Stimulated activated CD4-positive, alpha-beta T cell treated with anti-CD3 and anti-CD28 coated beads, Interleukin-2, amount 100 ng/mL, for 48 hours (primary cell): ENCODE measurements at regions not wholly inside any gene's neighbourhood (a gene's known extent, or its start where the extent isn't known, plus 50 kb on each side); places are given as distances from the start of the nearest gene placed in this dataset.
"Not testable (repeated sequence)": the region's sequence is repeated elsewhere in the genome, so short reads cannot be mapped to it uniquely, and the experiment has no call there.

ENCODE experiments used
- DNase-seq, 2 donors: peaks; one replicate each; pipeline ENCODE4 v3.0.0-alpha.2; 2020

GRCh38 chr14:65972891-65973290, 513.3 kb upstream of the CCDC196 start:
- no peak for DNase-seq

GRCh38 chr14:65975865-65976264, 510.3 kb upstream of the CCDC196 start:
- DNase-seq: no peak

- no peak for DNase-seq
Observed at GRCh38 chr14:65976761-65977404, 509.3 kb upstream of the CCDC196 start.

GRCh38 chr14:65981192-65981843, 504.9 kb upstream of the CCDC196 start:
- DNase-seq: no peak

- DNase-seq: no peak
Observed at GRCh38 chr14:65986041-65986440, 500.1 kb upstream of the CCDC196 start.

- no peak for DNase-seq
Observed at GRCh38 chr14:65989981-65990380, 496.2 kb upstream of the CCDC196 start.

- no peak for DNase-seq
Observed at GRCh38 chr14:65991104-65991503, 495.1 kb upstream of the CCDC196 start.

GRCh38 chr14:65991935-65992334, 494.2 kb upstream of the CCDC196 start:
- DNase-seq: not testable (repeated sequence)

- DNase-seq: no peak
Observed at GRCh38 chr14:65993103-65993502, 493.1 kb upstream of the CCDC196 start.

GRCh38 chr14:65993996-65994395, 492.2 kb upstream of the CCDC196 start:
- DNase-seq: no peak

GRCh38 chr14:65997347-65997746, 488.8 kb upstream of the CCDC196 start:
- DNase-seq: no peak

GRCh38 chr14:65999865-66000264, 486.3 kb upstream of the CCDC196 start:
- DNase-seq: no peak

- DNase-seq: no peak
Observed at GRCh38 chr14:66000766-66001165, 485.4 kb upstream of the CCDC196 start.

- DNase-seq: no peak
Observed at GRCh38 chr14:66001356-66001755, 484.8 kb upstream of the CCDC196 start.

GRCh38 chr14:66003082-66003730, 483.0 kb upstream of the CCDC196 start:
- no peak for DNase-seq

GRCh38 chr14:66005900-66006434, 480.2 kb upstream of the CCDC196 start:
- DNase-seq: no peak

GRCh38 chr14:66008631-66009030, 477.5 kb upstream of the CCDC196 start:
- DNase-seq: no peak

GRCh38 chr14:66009089-66009488, 477.1 kb upstream of the CCDC196 start:
- no peak for DNase-seq

- DNase-seq: no peak
Observed at GRCh38 chr14:66010695-66011094, 475.5 kb upstream of the CCDC196 start.

- no peak for DNase-seq
Observed at GRCh38 chr14:66011855-66012254, 474.3 kb upstream of the CCDC196 start.

GRCh38 chr14:66013607-66014006, 472.6 kb upstream of the CCDC196 start:
- not testable (repeated sequence) for DNase-seq

GRCh38 chr14:66015071-66015780, 470.9 kb upstream of the CCDC196 start:
- no peak for DNase-seq

- no peak for DNase-seq
Observed at GRCh38 chr14:66017927-66018326, 468.2 kb upstream of the CCDC196 start.
